ENCODE measurements at regions not wholly inside any gene's neighbourhood (a gene's known extent, or its start where the extent isn't known, plus 50 kb on each side); places are given as distances from the start of the nearest gene placed in this dataset.
A peak's percentile ranks its signal among the peaks of the same experiment; 100 is the strongest.
"Not testable (repeated sequence)": the region's sequence is repeated elsewhere in the genome, so short reads cannot be mapped to it uniquely, and the experiment has no call there.

DNA sequence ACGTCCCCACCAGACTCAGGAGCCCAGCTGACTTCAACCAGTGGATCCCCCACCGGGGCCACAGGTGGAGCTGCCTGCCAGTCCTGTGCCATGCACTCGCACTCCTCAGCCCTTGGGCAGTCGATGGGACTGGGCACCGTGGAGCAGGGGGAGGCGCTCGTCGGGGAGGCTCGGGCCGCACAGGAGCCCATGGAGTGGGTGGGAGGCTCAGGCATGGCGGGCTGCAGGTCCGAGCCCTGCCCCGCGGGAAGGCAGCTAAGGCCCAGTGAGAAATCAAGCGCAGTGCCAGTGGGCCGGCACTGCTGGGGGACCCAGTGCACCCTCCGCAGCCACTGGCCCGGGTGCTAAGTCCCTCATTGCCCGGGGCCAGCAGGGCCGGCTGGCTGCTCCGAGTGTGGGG, 52.3 kb upstream of the LRRC30 start:
- DNase-seq (ENCODE audit: low spot score) = not testable (repeated sequence)

DNA sequence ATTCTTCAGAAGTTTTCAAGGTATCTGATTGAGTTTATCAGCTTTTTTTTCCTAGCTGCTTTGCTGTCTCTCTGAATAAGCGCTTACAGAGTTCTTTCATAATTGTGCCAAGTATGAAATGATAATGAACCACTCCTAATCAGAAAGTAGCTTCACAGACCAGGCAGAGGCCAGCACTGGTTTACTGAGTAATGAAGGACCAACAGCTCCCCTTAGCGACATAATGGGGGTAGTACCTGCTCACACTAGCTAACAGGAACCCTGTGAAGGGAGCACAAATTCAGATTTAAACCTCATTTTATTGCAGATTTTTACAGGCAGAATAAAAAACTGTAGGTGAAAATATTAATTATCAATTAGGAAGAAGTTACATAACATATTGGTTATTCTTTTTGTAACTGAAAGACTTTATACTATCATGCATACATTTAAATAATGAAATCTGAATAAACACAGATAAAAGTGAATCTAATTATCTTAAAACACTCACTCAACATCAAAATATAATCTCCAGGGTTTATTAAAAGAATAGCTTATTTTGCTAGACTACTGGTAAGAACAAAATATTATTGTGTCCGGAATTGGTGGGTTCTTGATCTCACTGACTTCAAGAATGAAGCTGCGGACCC, 53.7 kb upstream of the LRRC30 start:
- peak; percentile 78 for DNase-seq (ENCODE audit: low spot score)

DNA sequence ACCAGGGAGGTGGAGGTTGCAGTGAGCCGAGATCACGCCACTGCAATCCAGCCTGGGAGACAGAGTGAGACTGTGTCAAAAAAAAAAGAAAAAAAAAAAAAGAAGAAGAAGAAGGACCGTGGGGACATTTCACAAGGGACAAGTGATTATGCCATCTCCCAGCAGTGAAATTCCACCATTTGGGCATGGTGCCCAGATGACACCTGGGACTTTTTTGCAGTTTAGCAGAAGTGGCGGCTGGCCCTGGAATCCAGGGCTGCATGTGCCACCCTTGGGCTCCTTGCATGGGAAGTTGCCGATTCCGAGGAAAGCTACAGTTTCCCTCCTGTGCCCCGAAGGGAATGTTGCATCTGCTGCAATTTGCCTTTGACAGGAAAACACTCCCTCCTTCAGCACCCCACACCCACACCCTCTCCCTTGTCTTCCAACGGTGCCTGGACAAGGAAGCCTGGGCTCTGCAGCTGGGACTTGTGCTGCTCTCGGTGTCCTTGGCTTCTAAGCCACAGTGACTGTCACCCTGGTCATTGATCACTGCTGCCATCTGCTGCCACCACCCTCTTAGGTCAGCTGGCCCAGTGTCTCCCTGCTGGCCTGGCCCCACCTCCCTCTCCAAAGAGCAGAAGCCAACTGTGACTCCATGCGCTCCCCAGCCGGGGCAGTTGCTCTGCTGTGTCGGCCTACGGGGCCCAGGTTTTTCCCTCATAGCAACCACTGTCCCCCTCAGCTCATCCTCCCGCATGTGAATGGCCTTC, 56.4 kb upstream of the LRRC30 start:
- DNase-seq (ENCODE audit: low spot score) = peak; percentile 47

DNA sequence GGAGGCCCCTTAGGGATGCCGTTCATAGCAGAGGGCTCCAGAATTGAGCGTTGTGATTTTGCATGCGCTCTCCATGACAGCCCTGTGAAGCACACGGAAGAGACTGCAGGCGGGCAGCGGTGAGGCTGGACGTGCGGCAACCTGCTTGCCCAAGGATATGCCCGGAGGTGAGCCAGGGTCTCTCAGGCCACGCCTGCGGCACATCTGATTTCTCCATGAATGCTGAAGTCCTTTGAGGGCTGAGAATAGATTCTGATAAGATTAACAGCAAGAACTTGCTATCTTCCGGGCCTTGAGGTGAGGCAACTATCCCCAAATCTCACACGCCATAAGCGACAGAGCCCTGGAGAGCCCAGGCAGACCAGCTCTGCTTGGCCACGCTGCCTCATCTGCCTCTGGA, 55.6 kb upstream of the LAMA1 start:
- no peak for DNase-seq (ENCODE audit: low spot score)

- DNase-seq (ENCODE audit: low spot score) = no peak
These were observed 55.0 kb upstream of the LAMA1 start for GRCh38 chr18:7172611-7173010.

DNA sequence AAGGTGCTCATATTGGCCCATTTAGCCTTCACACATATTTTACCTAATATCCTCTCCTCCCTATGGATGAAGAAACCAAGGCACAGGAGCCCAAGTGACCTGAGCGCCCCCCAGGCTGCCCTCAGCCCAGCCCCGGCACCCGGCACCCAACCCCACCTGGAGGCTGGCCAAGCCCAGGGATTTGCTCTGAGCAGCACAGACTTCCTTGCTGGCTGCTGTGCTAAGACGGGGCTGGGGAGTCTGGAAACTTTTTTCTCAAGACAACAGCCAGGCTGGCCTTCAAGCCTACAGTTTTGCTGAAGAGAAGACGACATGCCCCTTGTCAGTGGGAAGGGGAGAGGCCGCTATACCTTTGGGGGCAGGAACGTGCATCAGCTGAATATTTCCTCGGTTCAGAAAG, 52.7 kb upstream of the LAMA1 start:
- DNase-seq (ENCODE audit: low spot score) = no peak

- no peak for DNase-seq (ENCODE audit: low spot score)
These were observed 52.0 kb upstream of the LAMA1 start for GRCh38 chr18:7169601-7170000.

- no peak for DNase-seq (ENCODE audit: low spot score)
These were observed 50.8 kb upstream of the LAMA1 start for GRCh38 chr18:7168408-7168807.
